PC-3 (cell line): ENCODE measurements at regions not wholly inside any gene's neighbourhood (a gene's known extent, or its start where the extent isn't known, plus 50 kb on each side); places are given as distances from the start of the nearest gene placed in this dataset.

Experiments
- ATAC-seq: fragments of 200-7000 bp; cut with Tn5 transposase; 2 replicates; pipeline ENCODE4 v1.9.1; 2020; ENCODE audit warnings: mild to moderate bottlenecking, moderate library complexity
- BruUV-seq: library from RNA; stranded (reverse); fragments of 400-500 nt; replicated peaks from 2 replicates; lab custom pipeline; 2021; lab: Mats Ljungman, UMichigan
- CTCF ChIA-PET: fragments of 300-600 bp; sonication (Branson Sonifier 250); formaldehyde crosslinking; loops from one replicate; lab custom pipeline; 2022; ENCODE audit warnings: antibody characterized with exemption; lab: Charles Lee
- POLR2A ChIA-PET: fragments of 300-600 bp; sonication (Branson Sonifier 250); formaldehyde crosslinking; loops from one replicate; lab custom pipeline; 2022; ENCODE audit warnings: antibody characterized with exemption; ENCODE audit not compliant: unreplicated experiment; lab: Charles Lee
- DNase-seq: peaks from one replicate; pipeline ENCODE4 v3.0.0-alpha.2; 2015
- H2AFZ ChIP-seq: fragments of 300-600 bp; sonication (generic); 2 replicates; pipeline ENCODE4 v1.6.0; 2016; ENCODE audit warnings: antibody characterized with exemption, low read length
- H3F3A ChIP-seq: fragments of 300-600 bp; sonication (generic); one replicate; pipeline ENCODE4 v1.6.0; 2017; ENCODE audit warnings: antibody characterized with exemption, low read length, control low read depth, mild to moderate bottlenecking; ENCODE audit not compliant: unreplicated experiment
- H3K27ac ChIP-seq: fragments of 300-600 bp; sonication (generic); 2 replicates; pipeline ENCODE4 v1.5.1; 2016; ENCODE audit warnings: mild to moderate bottlenecking, low read length
- H3K27me3 ChIP-seq: fragments of 300-600 bp; sonication (generic); 2 replicates; pipeline ENCODE4 v1.6.1; 2016; ENCODE audit warnings: low read length, mixed read lengths
- H3K36me3 ChIP-seq: fragments of 300-600 bp; sonication (generic); 2 replicates; pipeline ENCODE4 v1.6.1; 2016; ENCODE audit warnings: low read depth, mixed run types, low read length, mixed read lengths
- H3K4me1 ChIP-seq: fragments of 300-600 bp; sonication (generic); 2 replicates; pipeline ENCODE4 v1.5.1; 2016; ENCODE audit warnings: low read length; ENCODE audit not compliant: insufficient read depth
- H3K4me2 ChIP-seq: fragments of 300-600 bp; sonication (generic); 2 replicates; pipeline ENCODE4 v1.6.0; 2016; ENCODE audit warnings: low read length
- H3K4me3 ChIP-seq: fragments of 300-600 bp; sonication (generic); 2 replicates; pipeline ENCODE4 v1.5.1; 2016; ENCODE audit warnings: mild to moderate bottlenecking, low read length, mixed read lengths
- H3K79me2 ChIP-seq: fragments of 300-600 bp; sonication (generic); 2 replicates; pipeline ENCODE4 v1.6.1; 2017; ENCODE audit warnings: low read length, mixed read lengths
- H3K9ac ChIP-seq: fragments of 300-600 bp; sonication (generic); 2 replicates; pipeline ENCODE4 v1.6.0; 2016; ENCODE audit warnings: mild to moderate bottlenecking, low read length
- H3K9me2 ChIP-seq: fragments of 300-600 bp; sonication (generic); replicated peaks from 2 replicates; pipeline ENCODE4 v1.6.1; 2016; ENCODE audit warnings: mixed run types, low read length, mixed read lengths
- H3K9me3 ChIP-seq: fragments of 300-600 bp; sonication (generic); 2 replicates; pipeline ENCODE4 v1.6.1; 2016; ENCODE audit warnings: low read length, mixed read lengths
- H4K20me1 ChIP-seq: fragments of 300-600 bp; sonication (generic); 2 replicates; pipeline ENCODE4 v1.6.1; 2016; ENCODE audit warnings: low read length, mixed read lengths
- EZH2 ChIP-seq: fragments of 300-600 bp; sonication (generic); IDR thresholded peaks from one replicate; pipeline ENCODE4 v1.6.1; 2017; ENCODE audit warnings: antibody characterized with exemption, mild to moderate bottlenecking, low read length; ENCODE audit not compliant: unreplicated experiment
- EZH2phosphoT487 ChIP-seq: fragments of 300-600 bp; sonication (generic); IDR thresholded peaks from 2 replicates; pipeline ENCODE4 v1.6.1; 2018; ENCODE audit warnings: mild to moderate bottlenecking, antibody characterized with exemption, low read length, borderline replicate concordance
- intact Hi-C: fragments of 100-400 bp; cut with micrococcal nuclease; formaldehyde crosslinking; loops from 2 replicates; pipeline ENCODE4 v1.9.0; 2023
- TF ChIP-seq, protein P1 (sequence below): fragments of 300-600 bp; sonication (generic); conservative IDR thresholded peaks from 2 replicates; pipeline ENCODE4 v1.5.1; 2017; ENCODE audit warnings: antibody characterized with exemption, low read depth, mild to moderate bottlenecking, low read length

DNA sequence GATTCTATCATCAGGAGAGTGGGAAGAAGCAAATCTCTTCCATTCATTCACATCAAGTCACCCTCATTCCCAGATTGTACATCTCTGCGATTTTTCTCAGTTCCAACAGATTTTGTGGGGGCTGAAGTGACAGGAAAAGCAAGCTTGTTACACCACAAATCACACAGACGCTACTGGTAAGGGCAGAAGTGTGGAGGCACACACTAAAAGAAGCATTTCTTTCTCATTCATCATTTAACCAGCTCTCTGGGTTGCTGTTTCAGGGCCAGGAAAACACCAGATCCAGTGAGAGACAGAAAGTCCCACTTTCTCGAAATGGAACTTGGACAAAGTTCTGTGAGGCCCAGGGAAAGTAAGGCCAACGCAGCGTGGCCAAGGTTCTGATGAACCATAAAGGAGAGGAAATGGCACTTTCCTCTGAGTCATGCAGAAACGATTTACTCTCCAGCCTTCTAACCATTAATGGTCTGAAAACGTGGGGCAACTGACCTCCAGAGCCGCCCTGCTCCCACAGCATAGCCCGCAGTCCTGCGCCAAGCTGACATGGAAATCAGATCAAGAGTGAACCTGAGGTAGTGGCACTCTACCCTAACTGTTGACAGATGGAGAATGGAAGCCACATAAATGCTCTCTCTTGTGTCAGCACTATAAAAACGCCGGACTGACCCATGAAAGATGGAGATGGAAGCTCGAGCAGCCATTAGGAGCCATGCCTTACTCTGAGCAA is 191.0 kb downstream of the C1D start:
- Histone ChIP-seq H2AFZ (peak overlapping the region; percentile 45), H3F3A (no peaks in the 10 kb centered on the region), H3K9ac (no peak overlapping the region), H4K20me1 (no peaks in the 10 kb centered on the region), H3K79me2 (no peaks in the 10 kb centered on the region), H3K4me3 (no peak overlapping the region), H3K27me3 (no peaks in the 10 kb centered on the region), H3K4me2 (peak overlapping the region; percentile 58), H3K9me3 (no peaks in the 10 kb centered on the region), H3K9me2 (no peaks in the 10 kb centered on the region), H3K36me3 (no peaks in the 10 kb centered on the region), H3K4me1 (peaks cover 48% of the 10 kb centered on the region), H3K27ac (peak overlapping the region; percentile 7)
- ChIA-PET POLR2A (no interaction called here), CTCF (no interaction called here)
- TF ChIP-seq EZH2 (no peak), EZH2phosphoT487 (no peak)
- TF ChIP-seq, protein P1, sequence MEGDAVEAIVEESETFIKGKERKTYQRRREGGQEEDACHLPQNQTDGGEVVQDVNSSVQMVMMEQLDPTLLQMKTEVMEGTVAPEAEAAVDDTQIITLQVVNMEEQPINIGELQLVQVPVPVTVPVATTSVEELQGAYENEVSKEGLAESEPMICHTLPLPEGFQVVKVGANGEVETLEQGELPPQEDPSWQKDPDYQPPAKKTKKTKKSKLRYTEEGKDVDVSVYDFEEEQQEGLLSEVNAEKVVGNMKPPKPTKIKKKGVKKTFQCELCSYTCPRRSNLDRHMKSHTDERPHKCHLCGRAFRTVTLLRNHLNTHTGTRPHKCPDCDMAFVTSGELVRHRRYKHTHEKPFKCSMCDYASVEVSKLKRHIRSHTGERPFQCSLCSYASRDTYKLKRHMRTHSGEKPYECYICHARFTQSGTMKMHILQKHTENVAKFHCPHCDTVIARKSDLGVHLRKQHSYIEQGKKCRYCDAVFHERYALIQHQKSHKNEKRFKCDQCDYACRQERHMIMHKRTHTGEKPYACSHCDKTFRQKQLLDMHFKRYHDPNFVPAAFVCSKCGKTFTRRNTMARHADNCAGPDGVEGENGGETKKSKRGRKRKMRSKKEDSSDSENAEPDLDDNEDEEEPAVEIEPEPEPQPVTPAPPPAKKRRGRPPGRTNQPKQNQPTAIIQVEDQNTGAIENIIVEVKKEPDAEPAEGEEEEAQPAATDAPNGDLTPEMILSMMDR, result no peak
- ATAC-seq (peak; percentile 72), DNase-seq (peak; percentile 87)
- no TSS peak for BruUV-seq
- intact Hi-C loops, result no loop called here

DNA sequence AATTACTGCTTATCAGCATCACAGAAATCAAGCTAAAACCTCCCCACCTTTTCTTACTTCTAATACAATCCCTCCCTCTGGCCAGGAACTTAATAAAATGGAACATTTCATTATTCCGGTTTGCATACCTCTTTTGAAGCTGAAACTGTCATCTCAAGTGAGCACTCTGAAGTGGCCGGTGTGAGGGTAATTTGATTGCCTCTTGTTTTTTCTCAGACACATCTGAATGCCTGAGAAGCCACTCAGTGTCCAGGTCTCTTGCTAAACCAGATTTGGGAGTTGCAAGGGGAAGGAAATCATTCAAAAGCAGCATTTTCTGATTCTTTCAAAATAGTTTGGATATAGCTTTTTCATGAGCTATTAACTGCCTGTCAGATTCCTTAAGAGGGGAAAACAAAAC is 190.3 kb downstream of the C1D start:
- Histone ChIP-seq H3K9ac (no peak overlapping the region), H3K9me3 (no peaks in the 10 kb centered on the region), H3K4me2 (peak overlapping the region; percentile 58), H3F3A (no peaks in the 10 kb centered on the region), H3K4me1 (peaks cover 46% of the 10 kb centered on the region), H3K27ac (peak overlapping the region; percentile 7), H2AFZ (peak overlapping the region; percentile 45; the same call in 1 of the 2 replicates), H3K79me2 (no peaks in the 10 kb centered on the region), H3K36me3 (no peaks in the 10 kb centered on the region), H3K9me2 (no peaks in the 10 kb centered on the region), H3K4me3 (no peak overlapping the region), H4K20me1 (no peaks in the 10 kb centered on the region), H3K27me3 (no peaks in the 10 kb centered on the region)
- ChIA-PET CTCF (no interaction called here), POLR2A (no interaction called here)
- no peak for ATAC-seq
- TF ChIP-seq EZH2 (no peak), EZH2phosphoT487 (no peak)
- TF ChIP-seq, protein P1, result no peak
- DNase-seq, result no peak
- intact Hi-C loops, result no loop called here
- BruUV-seq, result no TSS peak

DNA sequence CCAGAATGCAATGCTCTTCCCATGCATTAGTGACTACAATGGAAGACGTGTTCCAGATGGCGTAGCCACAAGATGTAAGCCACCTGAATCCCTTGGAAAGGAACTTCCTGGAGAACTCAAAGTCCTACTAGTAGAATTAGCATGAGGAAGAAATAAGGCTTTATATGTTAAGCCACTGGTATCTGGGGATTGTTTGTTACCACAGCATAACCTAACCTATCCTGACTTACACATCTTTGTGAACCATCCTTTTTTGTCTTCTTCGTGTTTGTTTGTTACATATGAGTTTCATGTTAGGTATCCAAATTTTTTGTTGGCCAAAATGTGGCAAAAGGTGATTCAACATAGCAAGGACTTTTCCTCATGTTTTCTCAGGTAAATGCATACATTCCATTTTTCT is 188.9 kb downstream of the C1D start:
- Histone ChIP-seq H3K4me3 (no peak overlapping the region), H3K4me2 (no peak overlapping the region), H4K20me1 (no peaks in the 10 kb centered on the region), H3K27ac (no peak overlapping the region), H2AFZ (no peak overlapping the region), H3K27me3 (no peaks in the 10 kb centered on the region), H3K4me1 (peaks cover 36% of the 10 kb centered on the region), H3K36me3 (no peaks in the 10 kb centered on the region), H3K9ac (no peak overlapping the region), H3K79me2 (no peaks in the 10 kb centered on the region), H3F3A (no peaks in the 10 kb centered on the region), H3K9me3 (no peaks in the 10 kb centered on the region), H3K9me2 (no peaks in the 10 kb centered on the region)
- no TSS peak for BruUV-seq
- ChIA-PET POLR2A (no interaction called here), CTCF (no interaction called here)
- ATAC-seq, result no peak
- intact Hi-C loops, result no loop called here
- DNase-seq, result no peak
- TF ChIP-seq EZH2phosphoT487 (no peak), EZH2 (no peak)
- TF ChIP-seq, protein P1, result no peak
